ENCODE measurements at regions not wholly inside any gene's neighbourhood (a gene's known extent, or its start where the extent isn't known, plus 50 kb on each side); places are given as distances from the start of the nearest gene placed in this dataset.

GRCh38 chr1:232134365-232134764 is 495.6 kb downstream of the SIPA1L2 start:
- TF ChIP-seq POLR2AphosphoS5 (IDR thresholded peaks at IDR 0.05; ENCODE audit: low read depth, low read length) (no peak), POLR2A (IDR thresholded peaks at IDR 0.05; ENCODE audit: low read depth, low read length) (no peak)
